Testis (tissue), 2 donors: ENCODE measurements at regions not wholly inside any gene's neighbourhood (a gene's known extent, or its start where the extent isn't known, plus 50 kb on each side); places are given as distances from the start of the nearest gene placed in this dataset.
"Not testable (repeated sequence)": the region's sequence is repeated elsewhere in the genome, so short reads cannot be mapped to it uniquely, and the experiment has no call there.

Experiments
- DNase-seq: peaks from one replicate; pipeline ENCODE4 v3.0.0-alpha.2; 2019
- H3K27ac ChIP-seq, 2 donors: fragments of 200-600 bp; sonication (generic); one replicate each; pipeline ENCODE4 v1.5.1; 2019
- H3K27me3 ChIP-seq: fragments of 200-600 bp; sonication (generic); one replicate; pipeline ENCODE4 v1.5.1; 2019
- H3K36me3 ChIP-seq: fragments of 200-600 bp; sonication (generic); one replicate; pipeline ENCODE4 v1.5.1; 2017; ENCODE audit warnings: low read depth; ENCODE audit errors: missing control alignments
- H3K4me1 ChIP-seq: fragments of 200-600 bp; sonication (generic); one replicate; pipeline ENCODE4 v1.5.1; 2019
- H3K4me3 ChIP-seq, 2 donors: fragments of 200-600 bp; sonication (generic); one replicate each; pipeline ENCODE4 v1.5.1; 2017 to 2019
- H3K9me3 ChIP-seq: fragments of 200-600 bp; sonication (generic); one replicate; pipeline ENCODE4 v1.5.1; 2017
- CTCF ChIP-seq, 3 experiments: fragments of 450-650 bp in 2 of 3; fragments of 200-600 bp in 1 of 3; sonication (generic) in 1 of 3; IDR thresholded peaks; one replicate each; pipeline ENCODE4 v1.5.1; 2016 to 2019; ENCODE audit warnings: antibody characterized with exemption in 3 of 3, mild to moderate bottlenecking in 2 of 3, moderate library complexity in 1 of 3
- POLR2A ChIP-seq: fragments of 450-650 bp; IDR thresholded peaks from one replicate; pipeline ENCODE4 v1.6.1; 2017; ENCODE audit warnings: antibody characterized with exemption, mild to moderate bottlenecking, moderate library complexity
- WGBS, 2 donors: methylation state at CpG; one replicate each; pipeline ENCODE4 v1.1.5; 2018; 5-methylcytosine and 5-hydroxymethylcytosine counted together
- intact Hi-C: fragments of 100-400 bp; cut with DNase I; formaldehyde crosslinking; loops from one replicate; pipeline ENCODE4 v1.15.1; 2023; ENCODE audit warnings: low total_unique reads

GRCh38 chr15:45821390-45821789, 186.6 kb downstream of the SQOR start:
- H3K27me3 ChIP-seq = no peaks in the 10 kb centered on the region
- no peak for TF ChIP-seq POLR2A
- no peak for TF ChIP-seq CTCF (IDR thresholded peaks at IDR 0.05)
- 83 to 91% methylated on average over 3 of the region's 3 CpGs for WGBS, 2 donors
- no peak overlapping the region for H3K27ac ChIP-seq
- H3K4me1 ChIP-seq = no peaks in the 10 kb centered on the region
- H3K9me3 ChIP-seq = no peaks in the 10 kb centered on the region
- intact Hi-C loops = no loop called here
- H3K36me3 ChIP-seq = no peaks in the 10 kb centered on the region
- no peak overlapping the region for H3K4me3 ChIP-seq
- DNase-seq = no peak

GRCh38 chr15:45822968-45823367, 188.1 kb downstream of the SQOR start:
- intact Hi-C loops, H3K27ac ChIP-seq, H3K27me3 ChIP-seq, H3K9me3 ChIP-seq, DNase-seq, H3K4me1 ChIP-seq, H3K4me3 ChIP-seq, H3K36me3 ChIP-seq: not testable (repeated sequence)
- WGBS, 2 donors = 92 to 94% methylated on average over 4 of the region's 4 CpGs

GRCh38 chr15:45827275-45827674, 192.4 kb downstream of the SQOR start:
- Histone ChIP-seq H3K36me3 (no peaks in the 10 kb centered on the region), H3K4me1 (no peaks in the 10 kb centered on the region), H3K4me3 (no peak overlapping the region), H3K27me3 (no peaks in the 10 kb centered on the region), H3K9me3 (no peaks in the 10 kb centered on the region), H3K27ac (no peak overlapping the region)
- intact Hi-C loops = no loop called here
- DNase-seq = no peak
- TF ChIP-seq POLR2A (no peak), CTCF (IDR thresholded peaks at IDR 0.05) (no peak)
- WGBS, 2 donors = 44 to 48% methylated on average over 4 of the region's 4 CpGs

GRCh38 chr15:45827766-45828165, 192.9 kb downstream of the SQOR start:
- 75 to 89% methylated on average over 4 of the region's 4 CpGs for WGBS, 2 donors
- Histone ChIP-seq H3K36me3 (no peaks in the 10 kb centered on the region), H3K27ac (no peak overlapping the region), H3K27me3 (no peaks in the 10 kb centered on the region), H3K4me1 (no peaks in the 10 kb centered on the region), H3K4me3 (no peak overlapping the region), H3K9me3 (no peaks in the 10 kb centered on the region)
- DNase-seq = no peak
- TF ChIP-seq POLR2A = no peak
- TF ChIP-seq CTCF (IDR thresholded peaks at IDR 0.05) = no peak
- intact Hi-C loops = no loop called here

- TF ChIP-seq POLR2A (no peak), CTCF (IDR thresholded peaks at IDR 0.05) (no peak)
- intact Hi-C loops = no loop called here
- Histone ChIP-seq H3K36me3 (no peaks in the 10 kb centered on the region), H3K4me3 (no peak overlapping the region), H3K27ac (no peak overlapping the region), H3K4me1 (no peaks in the 10 kb centered on the region), H3K9me3 (no peaks in the 10 kb centered on the region), H3K27me3 (no peaks in the 10 kb centered on the region)
- DNase-seq = no peak
- 42 to 71% methylated on average over 5 to 13 of the region's 15 CpGs for WGBS, 2 donors
These were observed 194.7 kb downstream of the SQOR start for GRCh38 chr15:45829336-45830153.
